ENCODE measurements at regions not wholly inside any gene's neighbourhood (a gene's known extent, or its start where the extent isn't known, plus 50 kb on each side); places are given as distances from the start of the nearest gene placed in this dataset.

- TF ChIP-seq TAF1 (IDR thresholded peaks at IDR 0.05; ENCODE audit: borderline replicate concordance, insufficient read depth, low read length), result no peak
- TF ChIP-seq, protein P1, sequence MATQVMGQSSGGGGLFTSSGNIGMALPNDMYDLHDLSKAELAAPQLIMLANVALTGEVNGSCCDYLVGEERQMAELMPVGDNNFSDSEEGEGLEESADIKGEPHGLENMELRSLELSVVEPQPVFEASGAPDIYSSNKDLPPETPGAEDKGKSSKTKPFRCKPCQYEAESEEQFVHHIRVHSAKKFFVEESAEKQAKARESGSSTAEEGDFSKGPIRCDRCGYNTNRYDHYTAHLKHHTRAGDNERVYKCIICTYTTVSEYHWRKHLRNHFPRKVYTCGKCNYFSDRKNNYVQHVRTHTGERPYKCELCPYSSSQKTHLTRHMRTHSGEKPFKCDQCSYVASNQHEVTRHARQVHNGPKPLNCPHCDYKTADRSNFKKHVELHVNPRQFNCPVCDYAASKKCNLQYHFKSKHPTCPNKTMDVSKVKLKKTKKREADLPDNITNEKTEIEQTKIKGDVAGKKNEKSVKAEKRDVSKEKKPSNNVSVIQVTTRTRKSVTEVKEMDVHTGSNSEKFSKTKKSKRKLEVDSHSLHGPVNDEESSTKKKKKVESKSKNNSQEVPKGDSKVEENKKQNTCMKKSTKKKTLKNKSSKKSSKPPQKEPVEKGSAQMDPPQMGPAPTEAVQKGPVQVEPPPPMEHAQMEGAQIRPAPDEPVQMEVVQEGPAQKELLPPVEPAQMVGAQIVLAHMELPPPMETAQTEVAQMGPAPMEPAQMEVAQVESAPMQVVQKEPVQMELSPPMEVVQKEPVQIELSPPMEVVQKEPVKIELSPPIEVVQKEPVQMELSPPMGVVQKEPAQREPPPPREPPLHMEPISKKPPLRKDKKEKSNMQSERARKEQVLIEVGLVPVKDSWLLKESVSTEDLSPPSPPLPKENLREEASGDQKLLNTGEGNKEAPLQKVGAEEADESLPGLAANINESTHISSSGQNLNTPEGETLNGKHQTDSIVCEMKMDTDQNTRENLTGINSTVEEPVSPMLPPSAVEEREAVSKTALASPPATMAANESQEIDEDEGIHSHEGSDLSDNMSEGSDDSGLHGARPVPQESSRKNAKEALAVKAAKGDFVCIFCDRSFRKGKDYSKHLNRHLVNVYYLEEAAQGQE (IDR thresholded peaks at IDR 0.05; ENCODE audit: insufficient read depth in 1 of 2, low read depth in 2 of 2, low read length in 2 of 2), result no peak
- no peak for TF ChIP-seq FOXP2 (optimal IDR thresholded peaks at IDR 0.05; ENCODE audit: borderline replicate concordance, extremely low read depth, extremely low read length, insufficient read depth)
- TF ChIP-seq SIN3A (IDR thresholded peaks at IDR 0.05; ENCODE audit: borderline replicate concordance, insufficient read depth, low read length), result no peak
- no peak for TF ChIP-seq POLR2AphosphoS5 (IDR thresholded peaks at IDR 0.05; ENCODE audit: low read depth, low read length)
Measured at GRCh38 chr15:81942655-81943195, 103.1 kb downstream of the MEX3B start.

Data from PFSK-1 (cell line).